K562 (cell line): ENCODE measurements at regions not wholly inside any gene's neighbourhood (a gene's known extent, or its start where the extent isn't known, plus 50 kb on each side); places are given as distances from the start of the nearest gene placed in this dataset.
A peak's percentile ranks its signal among the peaks of the same experiment; 100 is the strongest.

Experiments
- ATF1 ChIP-seq, 2 experiments: fragments of 450-650 bp in 1 of 2; IDR thresholded peaks; 2 replicates each; pipeline ENCODE4 v1.6.1; 2016; ENCODE audit warnings: missing compliant biosample characterization in 1 of 2, missing genetic modification characterization in 1 of 2
- BCOR ChIP-seq: fragments of 450-650 bp; IDR thresholded peaks from 2 replicates; pipeline ENCODE4 v1.6.1; 2016
- BHLHE40 ChIP-seq: IDR thresholded peaks from 2 replicates; pipeline ENCODE4 v1.6.1; 2011; ENCODE audit warnings: low read length, improper control_type of control experiment
- CBX2 ChIP-seq: fragments of 200-600 bp; sonication (generic); IDR thresholded peaks from one replicate; pipeline ENCODE4 v1.6.1; 2012; ENCODE audit warnings: mild to moderate bottlenecking, low read length, inconsistent platforms; ENCODE audit not compliant: insufficient read depth, poor library complexity, severe bottlenecking
- CHD1 ChIP-seq: fragments of 200-600 bp; sonication (generic); IDR thresholded peaks from one replicate; pipeline ENCODE4 v1.6.1; 2012; ENCODE audit warnings: mild to moderate bottlenecking, moderate library complexity, low read length, inconsistent platforms
- DDX20 ChIP-seq: fragments of 450-650 bp; IDR thresholded peaks from 2 replicates; pipeline ENCODE4 v1.6.1; 2016; ENCODE audit warnings: missing genetic modification characterization, low read depth, mild to moderate bottlenecking, missing compliant biosample characterization, moderate library complexity
- FOXA3 ChIP-seq, 2 experiments: fragments of 450-650 bp in 1 of 2; sonication (generic) in 1 of 2; formaldehyde crosslinking; IDR thresholded peaks in 1 of 2; conservative IDR thresholded peaks in 1 of 2; 2 replicates each; pipeline versions ENCODE4 v1.4.0 to v1.8.0; 2020 to 2022; ENCODE audit warnings: mild to moderate bottlenecking in 2 of 2, missing genetic modification reagents in 1 of 2
- FOXK2 ChIP-seq, 2 experiments: fragments of 450-650 bp; IDR thresholded peaks in 1 of 2; conservative IDR thresholded peaks in 1 of 2; 2 replicates each; pipeline ENCODE4 v1.6.1; 2016; ENCODE audit warnings: low read depth in 2 of 2, mild to moderate bottlenecking in 1 of 2
- HSF4 ChIP-seq: fragments of 250-450 bp; sonication (Bioruptor Pico); IDR thresholded peaks from 2 replicates; pipeline ENCODE4 v2.1.2; 2022; ENCODE audit warnings: mild to moderate bottlenecking, moderate library complexity, borderline replicate concordance
- JUND ChIP-seq, 2 experiments: IDR thresholded peaks; 2 replicates in 1 of 2; 3 replicates in 1 of 2; pipeline ENCODE4 v1.6.1; 2011; ENCODE audit warnings: borderline replicate concordance in 2 of 2, low read depth in 2 of 2, low read length in 2 of 2, improper control_type of control experiment in 1 of 2, missing biosample characterization in 1 of 2, missing genetic modification characterization in 1 of 2, missing genetic modification reagents in 1 of 2
- MTA1 ChIP-seq: fragments of 450-650 bp; IDR thresholded peaks from 2 replicates; pipeline ENCODE4 v1.6.1; 2017; ENCODE audit warnings: borderline replicate concordance
- NCOA4 ChIP-seq: fragments of 450-650 bp; IDR thresholded peaks from 2 replicates; pipeline ENCODE4 v1.6.1; 2018; ENCODE audit warnings: mild to moderate bottlenecking; ENCODE audit not compliant: partially characterized antibody
- SMARCA4 ChIP-seq: fragments of 450-650 bp; IDR thresholded peaks from 2 replicates; pipeline ENCODE4 v1.6.1; 2016
- SNRNP70 ChIP-seq: fragments of 200-400 bp; formaldehyde crosslinking; optimal IDR thresholded peaks from 2 replicates; pipeline ENCODE3; 2017; ENCODE audit warnings: low read depth, low read length
- SRF ChIP-seq, 2 experiments: fragments of 250-450, 450-650 bp in 1 of 2; sonication (Bioruptor Pico) in 1 of 2; sonication (generic) in 1 of 2; formaldehyde crosslinking; IDR thresholded peaks; 2 replicates each; pipeline versions ENCODE4 v1.5.0 to v1.5.1; 2020 to 2022; ENCODE audit warnings: mild to moderate bottlenecking in 1 of 2, missing genetic modification reagents in 1 of 2
- TCFL5 ChIP-seq: fragments of 250-450 bp; sonication (Bioruptor Pico); conservative IDR thresholded peaks from 2 replicates; pipeline ENCODE4 v1.6.1; 2021; ENCODE audit warnings: mild to moderate bottlenecking, moderate library complexity, matching md5 sums
- ZC3H8 ChIP-seq: fragments of 450-650 bp; IDR thresholded peaks from 2 replicates; pipeline ENCODE4 v1.6.1; 2017
- TF ChIP-seq, protein P1 (sequence below): fragments of 450-650 bp; IDR thresholded peaks from 2 replicates; pipeline ENCODE4 v1.6.1; 2016; ENCODE audit warnings: mild to moderate bottlenecking
- TF ChIP-seq, protein P2 (sequence below): fragments of 450-650 bp; formaldehyde crosslinking; IDR thresholded peaks from 2 replicates; pipeline ENCODE4 v1.4.0; 2020; ENCODE audit warnings: mild to moderate bottlenecking, moderate library complexity
- TF ChIP-seq, protein P3 (sequence below), 3 experiments: fragments of 200-800 bp in 1 of 3; fragments of 250-450 bp in 1 of 3; fragments of 450-650 bp in 1 of 3; sonication (Bioruptor Pico) in 1 of 3; sonication (Bioruptor generic) in 1 of 3; formaldehyde crosslinking in 1 of 3; IDR thresholded peaks; 2 replicates each; pipeline versions ENCODE4 v1.6.1 to v1.8.0; 2016 to 2022; ENCODE audit warnings: mild to moderate bottlenecking in 2 of 3, missing genetic modification characterization in 2 of 3, missing compliant biosample characterization in 1 of 3, moderate library complexity in 1 of 3

DNA sequence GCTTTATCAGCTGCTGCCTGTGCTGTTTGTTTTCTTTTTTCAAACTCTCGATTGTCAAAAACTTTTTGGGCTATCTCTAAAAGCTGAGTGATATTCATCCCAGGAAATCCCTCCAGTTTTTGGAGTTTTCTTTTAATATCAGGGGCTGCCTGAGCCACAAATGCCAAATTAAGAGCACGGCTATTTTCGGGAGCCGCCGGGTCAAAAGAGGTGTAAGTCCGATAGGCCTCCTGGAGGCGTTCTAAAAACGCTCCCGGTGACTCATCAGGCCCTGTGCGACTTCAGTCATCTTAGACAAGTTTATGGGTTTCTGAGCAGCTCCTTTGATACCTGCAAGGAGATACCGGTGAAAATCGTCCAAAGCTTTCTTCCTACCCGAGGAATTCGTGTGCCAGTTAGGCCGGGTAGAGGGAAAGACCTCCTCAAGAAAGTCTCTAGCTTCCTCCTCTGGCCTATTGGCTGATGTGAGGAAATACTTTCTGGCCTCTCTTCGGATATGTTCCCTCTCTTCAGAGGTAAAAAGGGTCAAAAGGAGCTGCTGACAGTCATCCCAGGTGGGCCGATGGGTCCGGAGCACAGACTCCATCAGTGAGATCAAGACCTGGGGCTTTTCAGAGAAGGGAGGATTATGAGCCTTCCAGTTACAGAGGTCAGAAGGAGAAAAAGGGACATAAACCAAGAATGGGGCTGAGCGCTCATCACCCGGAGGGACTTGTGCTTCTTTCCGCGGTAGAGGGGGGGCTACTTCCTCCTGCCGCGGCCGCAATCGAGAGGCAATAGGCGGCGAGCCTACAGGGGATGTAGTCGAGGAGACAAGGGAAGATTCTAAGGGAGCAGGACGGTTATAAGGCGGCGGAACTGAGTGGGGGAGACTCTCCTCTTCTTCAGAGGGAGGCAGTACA is 151.1 kb downstream of the TRIM27 start (continued):
- TF ChIP-seq, protein P1, sequence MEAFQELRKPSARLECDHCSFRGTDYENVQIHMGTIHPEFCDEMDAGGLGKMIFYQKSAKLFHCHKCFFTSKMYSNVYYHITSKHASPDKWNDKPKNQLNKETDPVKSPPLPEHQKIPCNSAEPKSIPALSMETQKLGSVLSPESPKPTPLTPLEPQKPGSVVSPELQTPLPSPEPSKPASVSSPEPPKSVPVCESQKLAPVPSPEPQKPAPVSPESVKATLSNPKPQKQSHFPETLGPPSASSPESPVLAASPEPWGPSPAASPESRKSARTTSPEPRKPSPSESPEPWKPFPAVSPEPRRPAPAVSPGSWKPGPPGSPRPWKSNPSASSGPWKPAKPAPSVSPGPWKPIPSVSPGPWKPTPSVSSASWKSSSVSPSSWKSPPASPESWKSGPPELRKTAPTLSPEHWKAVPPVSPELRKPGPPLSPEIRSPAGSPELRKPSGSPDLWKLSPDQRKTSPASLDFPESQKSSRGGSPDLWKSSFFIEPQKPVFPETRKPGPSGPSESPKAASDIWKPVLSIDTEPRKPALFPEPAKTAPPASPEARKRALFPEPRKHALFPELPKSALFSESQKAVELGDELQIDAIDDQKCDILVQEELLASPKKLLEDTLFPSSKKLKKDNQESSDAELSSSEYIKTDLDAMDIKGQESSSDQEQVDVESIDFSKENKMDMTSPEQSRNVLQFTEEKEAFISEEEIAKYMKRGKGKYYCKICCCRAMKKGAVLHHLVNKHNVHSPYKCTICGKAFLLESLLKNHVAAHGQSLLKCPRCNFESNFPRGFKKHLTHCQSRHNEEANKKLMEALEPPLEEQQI = no peak
- TF ChIP-seq ATF1 (CRISPR knock-in tag; IDR thresholded peaks at IDR 0.05) = no peak
- TF ChIP-seq ATF1 (tag; IDR thresholded peaks at IDR 0.05) = no peak
- TF ChIP-seq ZC3H8 = no peak
- TF ChIP-seq NCOA4 = no peak
- TF ChIP-seq, protein P2, sequence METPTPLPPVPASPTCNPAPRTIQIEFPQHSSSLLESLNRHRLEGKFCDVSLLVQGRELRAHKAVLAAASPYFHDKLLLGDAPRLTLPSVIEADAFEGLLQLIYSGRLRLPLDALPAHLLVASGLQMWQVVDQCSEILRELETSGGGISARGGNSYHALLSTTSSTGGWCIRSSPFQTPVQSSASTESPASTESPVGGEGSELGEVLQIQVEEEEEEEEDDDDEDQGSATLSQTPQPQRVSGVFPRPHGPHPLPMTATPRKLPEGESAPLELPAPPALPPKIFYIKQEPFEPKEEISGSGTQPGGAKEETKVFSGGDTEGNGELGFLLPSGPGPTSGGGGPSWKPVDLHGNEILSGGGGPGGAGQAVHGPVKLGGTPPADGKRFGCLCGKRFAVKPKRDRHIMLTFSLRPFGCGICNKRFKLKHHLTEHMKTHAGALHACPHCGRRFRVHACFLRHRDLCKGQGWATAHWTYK = no peak
- TF ChIP-seq BHLHE40 = no peak
- no peak for TF ChIP-seq FOXA3 (CRISPR knock-in tag; conservative IDR thresholded peaks at IDR 0.05 in 1 of 2, IDR thresholded peaks at IDR 0.05 in 1 of 2)
- peak; percentile 39; the same call in 1 of the 2 replicates for TF ChIP-seq DDX20 (tag)
- TF ChIP-seq CHD1 = no peak
- TF ChIP-seq FOXK2 (conservative IDR thresholded peaks at IDR 0.05 in 1 of 2, IDR thresholded peaks at IDR 0.05 in 1 of 2; ENCODE audit: low read depth in 2 of 2) = no peak
- TF ChIP-seq TCFL5 (CRISPR knock-in tag) = 0 out of 2 replicates have a peak, but pooled peaks have one; percentile 9
- no peak for TF ChIP-seq SRF (CRISPR knock-in tag; IDR thresholded peaks at IDR 0.05)
- no peak for TF ChIP-seq CBX2
- no peak for TF ChIP-seq BCOR
- no peak for TF ChIP-seq MTA1
- peak; percentile 97 for TF ChIP-seq JUND (IDR thresholded peaks at IDR 0.05; ENCODE audit: borderline replicate concordance, low read depth, low read length)
- peak; percentile 96 for TF ChIP-seq JUND (tag; IDR thresholded peaks at IDR 0.05; ENCODE audit: borderline replicate concordance, low read depth, low read length)
- TF ChIP-seq, protein P3, sequence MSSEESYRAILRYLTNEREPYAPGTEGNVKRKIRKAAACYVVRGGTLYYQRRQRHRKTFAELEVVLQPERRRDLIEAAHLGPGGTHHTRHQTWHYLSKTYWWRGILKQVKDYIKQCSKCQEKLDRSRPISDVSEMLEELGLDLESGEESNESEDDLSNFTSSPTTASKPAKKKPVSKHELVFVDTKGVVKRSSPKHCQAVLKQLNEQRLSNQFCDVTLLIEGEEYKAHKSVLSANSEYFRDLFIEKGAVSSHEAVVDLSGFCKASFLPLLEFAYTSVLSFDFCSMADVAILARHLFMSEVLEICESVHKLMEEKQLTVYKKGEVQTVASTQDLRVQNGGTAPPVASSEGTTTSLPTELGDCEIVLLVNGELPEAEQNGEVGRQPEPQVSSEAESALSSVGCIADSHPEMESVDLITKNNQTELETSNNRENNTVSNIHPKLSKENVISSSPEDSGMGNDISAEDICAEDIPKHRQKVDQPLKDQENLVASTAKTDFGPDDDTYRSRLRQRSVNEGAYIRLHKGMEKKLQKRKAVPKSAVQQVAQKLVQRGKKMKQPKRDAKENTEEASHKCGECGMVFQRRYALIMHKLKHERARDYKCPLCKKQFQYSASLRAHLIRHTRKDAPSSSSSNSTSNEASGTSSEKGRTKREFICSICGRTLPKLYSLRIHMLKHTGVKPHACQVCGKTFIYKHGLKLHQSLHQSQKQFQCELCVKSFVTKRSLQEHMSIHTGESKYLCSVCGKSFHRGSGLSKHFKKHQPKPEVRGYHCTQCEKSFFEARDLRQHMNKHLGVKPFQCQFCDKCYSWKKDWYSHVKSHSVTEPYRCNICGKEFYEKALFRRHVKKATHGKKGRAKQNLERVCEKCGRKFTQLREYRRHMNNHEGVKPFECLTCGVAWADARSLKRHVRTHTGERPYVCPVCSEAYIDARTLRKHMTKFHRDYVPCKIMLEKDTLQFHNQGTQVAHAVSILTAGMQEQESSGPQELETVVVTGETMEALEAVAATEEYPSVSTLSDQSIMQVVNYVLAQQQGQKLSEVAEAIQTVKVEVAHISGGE (CRISPR knock-in tag; IDR thresholded peaks at IDR 0.05) = no peak
- peak; percentile 60 for TF ChIP-seq SMARCA4
- no peak for TF ChIP-seq SNRNP70
- no peak for TF ChIP-seq HSF4 (CRISPR knock-in tag)
